H1 (cell line): ENCODE measurements at regions not wholly inside any gene's neighbourhood (a gene's known extent, or its start where the extent isn't known, plus 50 kb on each side); places are given as distances from the start of the nearest gene placed in this dataset.

Experiments
- CTCF ChIA-PET: fragments of 300-600 bp; sonication (Branson Sonifier 250); formaldehyde crosslinking; loops from one replicate; lab custom pipeline; 2021; ENCODE audit not compliant: partially characterized antibody; lab: Charles Lee
- POLR2A ChIA-PET: fragments of 300-600 bp; sonication (Branson Sonifier 250); formaldehyde crosslinking; loops from one replicate; lab custom pipeline; 2021; ENCODE audit warnings: inconsistent platforms; ENCODE audit not compliant: partially characterized antibody; lab: Charles Lee
- DNase-seq, 2 experiments: peaks; one replicate each; pipeline versions ENCODE4 v3.0.0 to v3.0.0-alpha.2; 2010 to 2022; ENCODE audit warnings: low spot score in 2 of 2, low read depth in 1 of 2, mixed read lengths in 1 of 2
- FAIRE-seq: peaks from 2 replicates; lab custom pipeline; 2011; peaks lifted over from hg19 to GRCh38; lab: Jason Lieb, UNC
- H2AFZ ChIP-seq: 2 replicates; pipeline ENCODE4 v1.8.1; 2012; ENCODE audit warnings: low read length, inconsistent platforms
- H2AK5ac ChIP-seq: 2 replicates; pipeline ENCODE4 v1.6.1; 2013; ENCODE audit warnings: low read depth, low read length
- H2BK120ac ChIP-seq: replicated peaks from 2 replicates; pipeline ENCODE3; 2013; ENCODE audit warnings: low read depth, low read length, inconsistent platforms
- H2BK12ac ChIP-seq: 2 replicates; pipeline ENCODE4 v1.6.1; 2013; ENCODE audit warnings: low read depth, low read length
- H2BK15ac ChIP-seq: 2 replicates; pipeline ENCODE4 v1.6.1; 2013; ENCODE audit warnings: low read length
- H2BK20ac ChIP-seq: 2 replicates; pipeline ENCODE4 v1.6.1; 2013; ENCODE audit warnings: low read length
- H2BK5ac ChIP-seq: 2 replicates; pipeline ENCODE4 v1.6.1; 2013; ENCODE audit warnings: low read depth, low read length
- H3K14ac ChIP-seq: 2 replicates; pipeline ENCODE4 v1.6.1; 2013; ENCODE audit warnings: inconsistent platforms; ENCODE audit not compliant: insufficient read length
- H3K18ac ChIP-seq: 2 replicates; pipeline ENCODE4 v1.6.1; 2013; ENCODE audit warnings: low read length; ENCODE audit errors: extremely low read depth
- H3K23ac ChIP-seq: 2 replicates; pipeline ENCODE4 v1.6.1; 2013; ENCODE audit warnings: inconsistent platforms; ENCODE audit not compliant: insufficient read length
- H3K23me2 ChIP-seq: 2 replicates; pipeline ENCODE4 v1.6.1; 2013; ENCODE audit warnings: low read depth, low read length
- H3K27ac ChIP-seq: 2 replicates; pipeline ENCODE4 v1.6.1; 2011; ENCODE audit warnings: low read depth, low read length, inconsistent platforms
- H3K27me3 ChIP-seq, 4 experiments: replicated peaks in 1 of 4; 1 replicate in 1 of 4; 2 replicates in 3 of 4; pipeline versions ENCODE4 v1.6.1 to v1.8.1; 2011 to 2013; ENCODE audit warnings: low read length in 3 of 4, mild to moderate bottlenecking in 3 of 4, inconsistent platforms in 2 of 4, mixed read lengths in 2 of 4, moderate library complexity in 1 of 4; ENCODE audit not compliant: control insufficient read depth in 3 of 4, insufficient read depth in 3 of 4; ENCODE audit errors: extremely low read depth in 1 of 4
- H3K36me3 ChIP-seq, 4 experiments: 2 replicates each; pipeline versions ENCODE4 v1.6.1 to v1.8.1; 2011 to 2013; ENCODE audit warnings: mild to moderate bottlenecking in 4 of 4, low read length in 3 of 4, moderate library complexity in 2 of 4, control low read depth in 1 of 4, inconsistent platforms in 1 of 4; ENCODE audit not compliant: insufficient read depth in 4 of 4, control insufficient read depth in 2 of 4
- H3K4ac ChIP-seq: replicated peaks from 2 replicates; pipeline ENCODE3; 2013; ENCODE audit warnings: low read length, low read depth, mixed read lengths, inconsistent platforms; ENCODE audit not compliant: insufficient read length
- H3K4me1 ChIP-seq, 4 experiments: replicated peaks in 1 of 4; 1 replicate in 1 of 4; 2 replicates in 3 of 4; pipeline versions ENCODE4 v1.6.1 to v1.8.1; 2011 to 2013; ENCODE audit warnings: low read length in 3 of 4, inconsistent platforms in 2 of 4, mixed read lengths in 1 of 4; ENCODE audit not compliant: insufficient read depth in 4 of 4, control insufficient read depth in 3 of 4
- H3K4me2 ChIP-seq, 2 experiments: 2 replicates each; pipeline versions ENCODE4 v1.6.1 to v1.8.1; 2011 to 2013; ENCODE audit warnings: low read depth in 2 of 2, low read length in 2 of 2, control low read depth in 1 of 2, inconsistent platforms in 1 of 2, mild to moderate bottlenecking in 1 of 2; ENCODE audit not compliant: insufficient read depth in 1 of 2
- H3K4me3 ChIP-seq, 4 experiments: fragments of 200-600, 300-600 bp in 1 of 4; sonication (generic), shearing (Covaris generic), sonication (Bioruptor Twin) in 1 of 4; 2 replicates each; pipeline versions ENCODE4 v1.5.1 to v1.8.1; 2011 to 2016; ENCODE audit warnings: low read length in 4 of 4, low read depth in 3 of 4, control low read depth in 2 of 4, inconsistent platforms in 2 of 4, mild to moderate bottlenecking in 2 of 4, mixed read lengths in 1 of 4, moderate library complexity in 1 of 4; ENCODE audit not compliant: insufficient read depth in 2 of 4; ENCODE audit errors: extremely low read depth in 1 of 4
- H3K56ac ChIP-seq: replicated peaks from 2 replicates; pipeline ENCODE3; 2013; ENCODE audit warnings: low read depth, mild to moderate bottlenecking, mixed read lengths, low read length, inconsistent platforms; ENCODE audit not compliant: insufficient read length
- H3K79me1 ChIP-seq: 2 replicates; pipeline ENCODE4 v1.6.1; 2013; ENCODE audit warnings: low read depth, low read length, control low read depth
- H3K79me2 ChIP-seq, 2 experiments: 2 replicates each; pipeline versions ENCODE4 v1.6.1 to v1.8.1; 2012 to 2013; ENCODE audit warnings: low read length in 2 of 2, mild to moderate bottlenecking in 2 of 2, inconsistent platforms in 1 of 2; ENCODE audit not compliant: insufficient read depth in 2 of 2, control insufficient read depth in 1 of 2
- H3K9ac ChIP-seq, 4 experiments: replicated peaks in 1 of 4; 1 replicate in 1 of 4; 2 replicates in 3 of 4; pipeline versions ENCODE4 v1.6.1 to v1.8.1; 2011 to 2013; ENCODE audit warnings: low read depth in 3 of 4, low read length in 3 of 4, control low read depth in 2 of 4, mild to moderate bottlenecking in 2 of 4, moderate library complexity in 2 of 4, inconsistent platforms in 1 of 4; ENCODE audit errors: extremely low read depth in 1 of 4
- H3K9me3 ChIP-seq, 2 experiments: 2 replicates each; pipeline versions ENCODE4 v1.6.1 to v1.8.1; 2012 to 2013; ENCODE audit warnings: mild to moderate bottlenecking in 2 of 2, moderate library complexity in 2 of 2, control low read depth in 1 of 2, inconsistent platforms in 1 of 2, low read depth in 1 of 2, low read length in 1 of 2, mixed read lengths in 1 of 2; ENCODE audit not compliant: insufficient read depth in 2 of 2
- H4K20me1 ChIP-seq, 2 experiments: replicated peaks in 1 of 2; 2 replicates each; pipeline versions ENCODE3 to v1.8.1; 2011 to 2013; ENCODE audit warnings: inconsistent platforms in 2 of 2, low read length in 2 of 2, mild to moderate bottlenecking in 1 of 2; ENCODE audit not compliant: insufficient read depth in 2 of 2, control insufficient read depth in 1 of 2
- H4K5ac ChIP-seq: 2 replicates; pipeline ENCODE4 v1.6.1; 2013; ENCODE audit warnings: low read length, low read depth, mixed read lengths, inconsistent platforms; ENCODE audit not compliant: insufficient read length
- H4K8ac ChIP-seq: 2 replicates; pipeline ENCODE4 v1.8.0; 2013; ENCODE audit warnings: mild to moderate bottlenecking, moderate library complexity, low read length, inconsistent platforms; ENCODE audit not compliant: insufficient read depth; ENCODE audit errors: extremely low read depth
- H4K91ac ChIP-seq: replicated peaks from 2 replicates; pipeline ENCODE3; 2013; ENCODE audit warnings: low read length, mixed read lengths, inconsistent platforms; ENCODE audit not compliant: insufficient read length
- ASH2L ChIP-seq: fragments of 200-600, 300-600 bp; sonication (generic); IDR thresholded peaks from one replicate; pipeline ENCODE4 v1.7.1; 2017; ENCODE audit warnings: low read length
- BRCA1 ChIP-seq: IDR thresholded peaks from 2 replicates; pipeline ENCODE4 v1.6.1; 2012; ENCODE audit warnings: low read depth, low read length, improper control_type of control experiment
- CBX8 ChIP-seq: fragments of 300-800, 300-1000 bp; sonication (generic); IDR thresholded peaks from 2 replicates; pipeline ENCODE4 v1.7.1; 2016; ENCODE audit warnings: low read depth, low read length, borderline replicate concordance
- CHD2 ChIP-seq: IDR thresholded peaks from 2 replicates; pipeline ENCODE4 v1.6.1; 2012; ENCODE audit warnings: low read length, improper control_type of control experiment
- CTBP2 ChIP-seq: IDR thresholded peaks from 2 replicates; pipeline ENCODE4 v1.7.0; 2011; ENCODE audit warnings: borderline replicate concordance, mild to moderate bottlenecking, moderate library complexity, mixed read lengths, low read length; ENCODE audit not compliant: insufficient read depth, insufficient read length
- EZH2 ChIP-seq: fragments of 200-600 bp; sonication (generic); IDR thresholded peaks from 2 replicates; pipeline ENCODE4 v1.7.1; 2012; ENCODE audit warnings: low read depth, mild to moderate bottlenecking, moderate library complexity, low read length, inconsistent platforms; ENCODE audit not compliant: severe bottlenecking
- FOSL1 ChIP-seq: IDR thresholded peaks from 2 replicates; pipeline ENCODE4 v1.6.1; 2011; ENCODE audit warnings: mild to moderate bottlenecking, low read depth, low read length, moderate library complexity; ENCODE audit not compliant: insufficient read depth
- JUN ChIP-seq: IDR thresholded peaks from 2 replicates; pipeline ENCODE4 v1.6.1; 2011; ENCODE audit warnings: low read depth, mild to moderate bottlenecking, improper control_type of control experiment, low read length
- KDM1A ChIP-seq: fragments of 200-600, 300-600 bp; sonication (generic); IDR thresholded peaks from 2 replicates; pipeline ENCODE4 v1.7.1; 2016; ENCODE audit warnings: mild to moderate bottlenecking, low read length, borderline replicate concordance
- MAX ChIP-seq: IDR thresholded peaks from 2 replicates; pipeline ENCODE4 v1.6.1; 2012; ENCODE audit warnings: inconsistent platforms
- POLR2AphosphoS5 ChIP-seq: IDR thresholded peaks from 2 replicates; pipeline ENCODE4 v1.6.1; 2011; ENCODE audit warnings: low read depth, low read length
- RFX5 ChIP-seq: IDR thresholded peaks from 2 replicates; pipeline ENCODE4 v1.6.1; 2011; ENCODE audit warnings: low read depth, low read length, improper control_type of control experiment, borderline replicate concordance
- SAP30 ChIP-seq: fragments of 300-600 bp; sonication (generic); IDR thresholded peaks from 2 replicates; pipeline ENCODE4 v1.7.1; 2012; ENCODE audit warnings: low read length, moderate library complexity, mild to moderate bottlenecking, inconsistent platforms; ENCODE audit not compliant: insufficient read depth, insufficient replicate concordance
- YY1 ChIP-seq: IDR thresholded peaks from 2 replicates; pipeline ENCODE4 v1.6.1; 2011; ENCODE audit warnings: low read depth, mild to moderate bottlenecking, low read length
- WGBS, 2 experiments: shearing (Covaris generic) in 1 of 2; methylation state at CpG; one replicate each; pipeline versions ENCODE4 v1.1.6 to v1.1.7; 2013 to 2015; ENCODE audit warnings: low lambda C conversion rate in 2 of 2, mixed read lengths in 2 of 2, inconsistent platforms in 1 of 2, low coverage in 1 of 2, missing lambda C conversion rate in 1 of 2; ENCODE audit not compliant: insufficient replicate concordance in 2 of 2, insufficient coverage in 1 of 2, insufficient read length in 1 of 2; ENCODE audit errors: extremely low coverage in 1 of 2, missing lambda C conversion rate in 1 of 2; 5-methylcytosine and 5-hydroxymethylcytosine counted together

GRCh38 chr13:52911340-52911739 is 62.9 kb upstream of the PCDH8 start:
- no peaks in the 10 kb centered on the region for H3K23me2 ChIP-seq
- no peak overlapping the region for H3K4me2 ChIP-seq
- H3K36me3 ChIP-seq = no peaks in the 10 kb centered on the region
- no peaks in the 10 kb centered on the region for H3K9me3 ChIP-seq
- no peak overlapping the region for H4K5ac ChIP-seq
- no peak overlapping the region for H2BK15ac ChIP-seq
- DNase-seq (no peak), FAIRE-seq (no peak)
- H3K23ac ChIP-seq = no peak overlapping the region
- 61% methylated on average over 2 of the region's 2 CpGs; no CpG with 5 or more reads in 1 of the 2 experiments for WGBS, 2 experiments
- H2BK20ac ChIP-seq = no peak overlapping the region
- ChIA-PET CTCF (interaction anchor here (0.7 to 2.4 kb wide), 12 partner anchors 11 to 296 kb away, joined by 3 to 8 read pairs (median 4); no protein-coding TSS in a partner anchor), POLR2A (no interaction called here)
- H3K27ac ChIP-seq = no peak overlapping the region
- no peaks in the 10 kb centered on the region for H3K79me1 ChIP-seq
- H2BK5ac ChIP-seq = no peak overlapping the region
- H3K56ac ChIP-seq = no peak overlapping the region
- no peak overlapping the region for H3K18ac ChIP-seq
- no peak overlapping the region for H2BK12ac ChIP-seq
- H2AK5ac ChIP-seq = no peak overlapping the region
- H4K91ac ChIP-seq = no peak overlapping the region
- H3K14ac ChIP-seq = no peak overlapping the region
- H3K9ac ChIP-seq = no peak overlapping the region
- no peaks in the 10 kb centered on the region for H4K20me1 ChIP-seq
- no peaks in the 10 kb centered on the region for H3K79me2 ChIP-seq
- H3K4ac ChIP-seq = no peak overlapping the region
- H3K4me1 ChIP-seq = peaks cover 2 to 9% (median 6%) of the 10 kb centered on the region in 4 experiments; a peak in 5 of 7 replicates
- no peak overlapping the region for H3K4me3 ChIP-seq
- H4K8ac ChIP-seq = no peak overlapping the region
- H3K27me3 ChIP-seq = no peaks in the 10 kb centered on the region; a peak in 1 of 7 replicates
- H2AFZ ChIP-seq = no peak overlapping the region
- no peak overlapping the region for H2BK120ac ChIP-seq
- no peak for TF ChIP-seq SAP30
- TF ChIP-seq JUN = no peak
- no peak for TF ChIP-seq ASH2L
- TF ChIP-seq MAX = no peak
- TF ChIP-seq CTBP2 = no peak
- no peak for TF ChIP-seq CHD2
- TF ChIP-seq FOSL1 = no peak
- no peak for TF ChIP-seq CBX8
- no peak for TF ChIP-seq KDM1A
- no peak for TF ChIP-seq YY1
- TF ChIP-seq BRCA1 = no peak
- no peak for TF ChIP-seq EZH2
- TF ChIP-seq RFX5 = no peak
- no peak for TF ChIP-seq POLR2AphosphoS5
